SK-N-MC (cell line): ENCODE measurements at regions not wholly inside any gene's neighbourhood (a gene's known extent, or its start where the extent isn't known, plus 50 kb on each side); places are given as distances from the start of the nearest gene placed in this dataset.

Experiments used
- EZH2 ChIP-seq: fragments of 200-600 bp; sonication (generic); IDR thresholded peaks from one replicate; pipeline ENCODE4 v1.6.1; 2017; ENCODE audit warnings: antibody characterized with exemption
- FOXP2 ChIP-seq: optimal IDR thresholded peaks from 2 replicates; pipeline ENCODE3; 2011; ENCODE audit warnings: mild to moderate bottlenecking, moderate library complexity; ENCODE audit not compliant: insufficient read depth; ENCODE audit errors: extremely low read length, control extremely low read depth
- POLR2AphosphoS5 ChIP-seq: IDR thresholded peaks from 2 replicates; pipeline ENCODE4 v1.6.1; 2012; ENCODE audit warnings: mild to moderate bottlenecking, low read depth, low read length, borderline replicate concordance

GRCh38 chr6:9745476-9745875 is 669.4 kb downstream of the TFAP2A start:
- TF ChIP-seq EZH2 (no peak), POLR2AphosphoS5 (no peak), FOXP2 (no peak)
